GM12878 (cell line): ENCODE measurements at regions not wholly inside any gene's neighbourhood (a gene's known extent, or its start where the extent isn't known, plus 50 kb on each side); places are given as distances from the start of the nearest gene placed in this dataset.
A peak's percentile ranks its signal among the peaks of the same experiment; 100 is the strongest.

ENCODE experiments used
- ATAC-seq: fragments of 200-7000 bp; cut with Tn5 transposase; 3 replicates; pipeline ENCODE4 v1.9.1; 2020; ENCODE audit warnings: mild to moderate bottlenecking, moderate library complexity
- BruUV-seq: library from RNA; stranded (reverse); fragments of 400-500 nt; replicated peaks from 2 replicates; lab custom pipeline; 2021; lab: Mats Ljungman, UMichigan
- CTCF ChIA-PET: fragments of 300-600 bp; sonication (Branson Sonifier 250); formaldehyde crosslinking; extraction: SDS; loops from one replicate; lab custom pipeline; 2021; ENCODE audit warnings: inconsistent platforms; lab: Yijun Ruan, JAX
- POLR2A ChIA-PET: fragments of 350-600 bp; formaldehyde crosslinking; extraction: SDS; loops from one replicate; lab custom pipeline; 2021; ENCODE audit warnings: inconsistent platforms; lab: Charles Lee
- RAD21 ChIA-PET: fragments of 300-600 bp; sonication (Branson Sonifier 250); formaldehyde crosslinking; loops from one replicate; lab custom pipeline; 2023; ENCODE audit warnings: antibody characterized with exemption; ENCODE audit not compliant: unreplicated experiment; lab: Charles Lee
- SMC1A ChIA-PET: fragments of 300-600 bp; sonication (Branson Sonifier 250); formaldehyde crosslinking; loops from one replicate; lab custom pipeline; 2023; ENCODE audit not compliant: unreplicated experiment, uncharacterized antibody; lab: Charles Lee
- DNase-seq: peaks from one replicate; pipeline ENCODE4 v3.0.0-alpha.2; 2011; ENCODE audit warnings: low read depth, low spot score
- FAIRE-seq: peaks from 3 replicates; lab custom pipeline; 2011; peaks lifted over from hg19 to GRCh38; lab: Jason Lieb, UNC
- H2AFZ ChIP-seq: 2 replicates; pipeline ENCODE4 v1.6.0; 2011; ENCODE audit warnings: low read depth, low read length, control low read depth; ENCODE audit not compliant: control insufficient read depth
- H3K27ac ChIP-seq: 2 replicates; pipeline ENCODE4 v1.5.1; 2011; ENCODE audit warnings: control low read depth; ENCODE audit not compliant: control insufficient read depth, insufficient read depth
- H3K27me3 ChIP-seq, 2 experiments: replicated peaks in 1 of 2; 2 replicates each; pipeline versions ENCODE4 v1.6.0 to v1.6.1; 2011; ENCODE audit warnings: low read length in 1 of 2; ENCODE audit not compliant: control insufficient read depth in 2 of 2, insufficient read depth in 2 of 2
- H3K36me3 ChIP-seq, 2 experiments: 2 replicates each; pipeline ENCODE4 v1.5.1; 2011; ENCODE audit warnings: low read length in 1 of 2; ENCODE audit not compliant: control insufficient read depth in 2 of 2, insufficient read depth in 2 of 2
- H3K4me1 ChIP-seq: 2 replicates; pipeline ENCODE4 v1.6.1; 2011; ENCODE audit warnings: mild to moderate bottlenecking, low read length, moderate library complexity, mixed read lengths; ENCODE audit not compliant: control insufficient read depth, insufficient read depth
- H3K4me2 ChIP-seq: 2 replicates; pipeline ENCODE4 v1.6.0; 2011; ENCODE audit warnings: control low read depth; ENCODE audit not compliant: control insufficient read depth, insufficient read depth
- H3K4me3 ChIP-seq: fragments of 200-600 bp; sonication (generic); 2 replicates; pipeline ENCODE4 v1.5.1; 2016
- H3K79me2 ChIP-seq: 2 replicates; pipeline ENCODE4 v1.6.0; 2011; ENCODE audit warnings: low read length; ENCODE audit not compliant: control insufficient read depth, insufficient read depth
- H3K9ac ChIP-seq: 2 replicates; pipeline ENCODE4 v1.8.0; 2011; ENCODE audit warnings: low read length, control low read depth, mixed read lengths; ENCODE audit not compliant: control insufficient read depth, insufficient read depth
- H3K9me3 ChIP-seq: replicated peaks from 3 replicates; pipeline ENCODE4 v1.5.1; 2011; ENCODE audit warnings: mild to moderate bottlenecking, low read length; ENCODE audit not compliant: control insufficient read depth, insufficient read depth
- H4K20me1 ChIP-seq: 2 replicates; pipeline ENCODE4 v1.6.0; 2011; ENCODE audit not compliant: control insufficient read depth, insufficient read depth
- CTCF ChIP-seq, 3 experiments: IDR thresholded peaks in 2 of 3; conservative IDR thresholded peaks in 1 of 3; 2 replicates each; pipeline ENCODE4 v1.5.1; 2011; ENCODE audit warnings: low read depth in 3 of 3, low read length in 3 of 3, mild to moderate bottlenecking in 3 of 3, control low read depth in 2 of 3, moderate library complexity in 2 of 3, inconsistent platforms in 1 of 3, mixed read lengths in 1 of 3; ENCODE audit not compliant: control insufficient read depth in 2 of 3, insufficient read depth in 1 of 3; ENCODE audit errors: extremely low read depth in 1 of 3
- PBX3 ChIP-seq: IDR thresholded peaks from 2 replicates; pipeline ENCODE4 v1.6.1; 2011; ENCODE audit warnings: mild to moderate bottlenecking, low read depth, low read length, moderate library complexity; ENCODE audit not compliant: insufficient replicate concordance
- RAD21 ChIP-seq: IDR thresholded peaks from 2 replicates; pipeline ENCODE4 v1.6.1; 2011; ENCODE audit warnings: mild to moderate bottlenecking, low read depth, low read length, moderate library complexity; ENCODE audit not compliant: insufficient read depth
- REST ChIP-seq: IDR thresholded peaks from 2 replicates; pipeline ENCODE4 v1.6.1; 2012; ENCODE audit warnings: mild to moderate bottlenecking, low read depth, low read length
- SIN3A ChIP-seq: IDR thresholded peaks from 2 replicates; pipeline ENCODE4 v1.6.1; 2012; ENCODE audit warnings: low read depth, low read length, improper control_type of control experiment
- TCF3 ChIP-seq: IDR thresholded peaks from 2 replicates; pipeline ENCODE4 v1.6.1; 2012; ENCODE audit warnings: low read depth, mild to moderate bottlenecking, low read length, borderline replicate concordance; ENCODE audit not compliant: insufficient read depth
- ZNF384 ChIP-seq: IDR thresholded peaks from 2 replicates; pipeline ENCODE4 v1.6.1; 2012; ENCODE audit warnings: low read depth, mild to moderate bottlenecking, low read length, improper control_type of control experiment, borderline replicate concordance
- ZSCAN29 ChIP-seq: fragments of 450-650 bp; IDR thresholded peaks from 2 replicates; pipeline ENCODE4 v1.6.1; 2017; ENCODE audit warnings: mild to moderate bottlenecking, moderate library complexity
- WGBS: methylation state at CpG from one replicate; pipeline ENCODE4 v1.1.6; 2016; ENCODE audit warnings: low lambda C conversion rate; ENCODE audit not compliant: insufficient replicate concordance, insufficient coverage; ENCODE audit errors: missing lambda C conversion rate; 5-methylcytosine and 5-hydroxymethylcytosine counted together
- in situ Hi-C: fragments of 300-500 bp; cut with MboI; formaldehyde crosslinking; loops from 9 replicates; pipeline ENCODE4 v1.14.3; 2018; ENCODE audit warnings: mixed read lengths
- intact Hi-C: fragments of 100-400 bp; cut with micrococcal nuclease; formaldehyde crosslinking; loops from one replicate; pipeline ENCODE4 v1.14.2; 2022; ENCODE audit not compliant: unreplicated experiment

GRCh38 chr5:169511708-169512107 is 71.9 kb upstream of the SPDL1 start:
- Histone ChIP-seq H3K9ac (no peak overlapping the region), H4K20me1 (no peaks in the 10 kb centered on the region), H3K27ac (no peak overlapping the region), H3K27me3 (no peaks in the 10 kb centered on the region; a peak in 1 of 4 replicates), H3K36me3 (no peaks in the 10 kb centered on the region), H2AFZ (no peak overlapping the region), H3K4me1 (no peaks in the 10 kb centered on the region), H3K4me2 (no peak overlapping the region), H3K4me3 (no peak overlapping the region), H3K9me3 (no peaks in the 10 kb centered on the region), H3K79me2 (no peaks in the 10 kb centered on the region)
- intact Hi-C loops (no loop called here), in situ Hi-C loops (no loop called here)
- BruUV-seq, result no TSS peak
- FAIRE-seq (no peak), DNase-seq (no peak), ATAC-seq (no peak)
- POLR2A ChIA-PET, result no interaction called here
- CTCF ChIA-PET, result no interaction called here
- 13% methylated on average over 3 of the region's 3 CpGs for WGBS
- RAD21 ChIA-PET, result no interaction called here
- SMC1A ChIA-PET, result interaction anchor here (0.5 kb wide), 1 partner anchor 9 kb away, joined by 3 read pairs; no protein-coding TSS in a partner anchor
- TF ChIP-seq CTCF (IDR thresholded peaks at IDR 0.05 in 2 of 3, conservative IDR thresholded peaks at IDR 0.05 in 1 of 3; ENCODE audit: control insufficient read depth in 2 of 3, extremely low read depth in 1 of 3, insufficient read depth in 1 of 3, low read depth in 3 of 3, low read length in 3 of 3) (0 out of 6 replicates have a peak, but pooled peaks of 1 of the 3 experiments have one; percentile 5), PBX3 (no peak), ZNF384 (no peak), REST (no peak), ZSCAN29 (no peak), RAD21 (no peak), SIN3A (no peak), TCF3 (no peak)
- TF ChIP-seq, all 136 proteins: peak for 1
